GM19455 (cell line): ENCODE measurements at regions not wholly inside any gene's neighbourhood (a gene's known extent, or its start where the extent isn't known, plus 50 kb on each side); places are given as distances from the start of the nearest gene placed in this dataset.

Source experiments
- ATAC-seq: cut with Tn5 transposase; IDR thresholded peaks from one replicate; pipeline ENCODE4 v1.9.1; 2021; ENCODE audit not compliant: unreplicated experiment

DNA sequence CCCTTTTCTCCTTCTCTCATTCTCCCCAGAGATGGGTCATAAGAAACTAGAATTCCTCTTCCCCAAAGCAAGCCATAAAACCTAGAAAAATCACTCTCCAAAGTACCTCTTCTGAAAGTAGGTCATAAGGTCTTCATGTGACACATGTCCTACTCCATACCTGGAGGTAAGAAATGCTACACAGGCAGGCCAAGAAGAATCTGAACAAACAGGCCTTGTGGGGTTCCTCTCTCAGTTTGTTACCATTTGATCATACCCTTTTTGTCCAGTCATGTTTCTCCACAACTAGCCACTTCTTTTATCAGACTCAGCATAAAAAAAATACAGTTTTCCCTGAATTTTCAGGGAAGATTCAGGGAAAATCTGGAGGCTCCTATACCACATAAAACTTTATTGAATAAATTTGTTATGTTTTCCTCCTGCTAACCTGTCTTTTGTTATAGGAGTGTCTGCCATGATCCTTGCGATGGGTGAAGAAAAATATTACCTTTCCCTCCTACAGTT lies 134.4 kb upstream of the LMO4 start:
- no peak for ATAC-seq

DNA sequence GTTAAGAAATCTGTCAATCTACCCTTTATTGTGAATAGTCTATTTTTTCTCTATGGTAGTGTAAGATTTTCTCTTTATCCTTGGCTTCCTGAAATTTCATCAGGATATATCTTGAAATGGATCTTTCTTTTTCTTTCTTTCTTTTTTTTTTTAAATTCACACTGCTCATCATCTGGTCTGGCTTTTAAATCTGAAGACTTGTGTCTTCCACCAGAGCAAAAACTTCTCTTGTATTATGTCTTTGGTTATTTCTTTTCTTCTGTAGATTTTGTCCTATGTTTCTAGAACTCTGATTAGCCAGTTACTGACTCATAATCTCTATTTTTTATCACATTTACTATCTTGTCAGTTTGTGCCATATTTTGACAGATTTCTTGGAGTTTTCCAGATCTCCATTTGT lies 133.8 kb upstream of the LMO4 start:
- ATAC-seq = no peak

DNA sequence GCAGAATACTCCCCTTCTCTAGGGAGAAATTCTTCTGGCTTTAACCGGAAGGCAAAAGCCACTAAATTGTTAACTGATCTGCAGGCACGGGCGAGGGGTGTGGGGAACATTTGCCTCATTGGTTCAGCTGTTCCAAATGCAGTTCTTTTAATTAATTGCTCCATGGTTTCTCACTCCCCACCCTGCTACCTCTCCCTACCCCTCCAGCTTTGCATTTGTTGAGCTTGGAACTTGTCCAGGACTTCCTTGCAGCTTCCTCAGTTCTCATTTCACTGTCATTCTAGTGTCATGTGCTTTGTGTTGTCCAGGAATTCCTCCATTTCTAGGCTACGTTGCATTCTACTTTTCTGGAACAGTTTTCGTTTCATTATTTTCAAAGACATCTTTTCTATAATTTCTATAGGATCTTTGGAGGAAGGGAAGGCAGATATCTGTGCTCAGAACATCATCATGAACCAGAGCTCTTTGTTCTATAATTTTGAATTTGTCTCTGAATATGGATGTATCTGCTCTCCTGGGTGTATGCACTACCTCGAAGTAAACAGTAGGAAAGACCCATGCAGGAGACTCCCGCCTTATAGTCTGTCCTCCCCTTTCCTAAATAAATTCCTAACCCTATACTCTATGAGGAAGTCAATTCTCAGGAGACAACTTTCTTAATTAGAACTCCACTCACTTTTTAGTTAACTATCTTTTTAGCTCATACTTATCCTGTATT lies 132.4 kb upstream of the LMO4 start:
- no peak for ATAC-seq

DNA sequence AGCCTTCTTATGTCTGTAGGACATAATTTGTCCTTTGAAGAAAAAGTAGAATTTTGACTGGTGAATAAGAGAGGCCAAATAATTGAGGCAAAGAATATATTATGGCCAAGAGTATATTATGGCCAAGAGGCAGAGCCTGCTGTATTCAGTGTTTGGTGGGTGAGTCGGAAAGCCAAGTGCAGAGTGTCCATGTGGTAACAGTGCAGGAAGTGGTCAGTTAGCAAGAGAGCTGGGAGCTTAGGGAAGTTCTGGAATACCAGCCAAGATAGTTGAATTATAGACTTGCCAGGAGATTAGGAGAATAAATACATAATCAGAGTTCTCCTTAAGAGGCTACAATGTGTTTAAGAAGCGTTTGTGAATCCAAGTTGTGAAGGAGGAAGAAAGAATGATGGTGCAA lies 131.5 kb upstream of the LMO4 start:
- no peak for ATAC-seq

DNA sequence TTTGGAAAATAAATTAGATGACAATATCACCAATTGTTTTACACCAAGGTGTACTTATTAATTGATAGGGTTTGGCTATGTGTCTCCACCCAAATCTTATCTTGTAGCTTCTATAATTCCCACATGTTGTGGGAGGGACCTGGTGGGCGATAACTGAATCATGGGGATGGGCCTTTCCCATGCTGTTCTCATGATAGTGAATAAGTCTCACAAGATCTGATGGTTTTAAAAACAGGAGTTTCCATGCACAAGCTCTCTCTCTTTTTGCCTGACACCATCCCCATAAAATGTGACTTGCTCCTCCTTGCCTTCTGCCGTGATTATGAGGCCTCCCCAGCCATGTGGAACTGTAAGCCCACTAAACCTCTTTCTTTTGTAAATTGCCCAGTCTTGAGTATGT lies 131.0 kb upstream of the LMO4 start:
- ATAC-seq = no peak

DNA sequence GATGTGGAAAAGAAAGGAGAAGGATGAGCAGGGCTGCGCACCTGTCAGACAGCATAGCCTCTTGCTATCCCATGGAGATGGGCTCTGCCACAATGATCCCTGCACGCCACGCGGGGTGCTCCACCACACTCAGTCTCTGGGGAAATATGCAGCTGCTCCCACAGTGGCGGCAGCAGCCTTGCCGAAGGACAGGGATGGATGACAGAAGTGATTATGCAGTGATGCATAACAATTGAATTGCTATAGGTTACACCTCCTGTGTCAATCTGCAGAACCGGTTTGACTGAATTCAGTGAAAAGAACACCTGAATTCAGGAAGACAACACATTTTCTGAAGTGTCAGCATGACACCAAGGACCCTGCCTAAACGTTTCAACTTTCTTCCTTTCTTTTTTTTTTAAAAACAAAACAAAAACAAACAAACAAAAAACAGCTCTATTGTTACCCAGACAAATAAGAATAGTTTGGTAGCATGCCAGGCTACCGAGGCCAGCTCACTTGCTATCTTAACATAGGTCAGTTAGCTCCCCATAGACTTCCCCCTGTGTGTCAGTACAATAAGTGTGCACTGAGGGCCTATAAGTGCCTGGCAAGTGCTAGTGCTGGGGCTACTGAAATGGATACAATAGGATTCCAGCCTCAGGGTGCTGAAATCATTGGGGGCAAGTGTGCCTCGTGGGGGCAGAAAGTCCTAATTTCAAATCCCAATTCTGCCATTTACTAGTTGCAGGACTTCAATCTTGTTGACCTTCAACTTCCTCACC lies 127.6 kb upstream of the LMO4 start:
- ATAC-seq = no peak

DNA sequence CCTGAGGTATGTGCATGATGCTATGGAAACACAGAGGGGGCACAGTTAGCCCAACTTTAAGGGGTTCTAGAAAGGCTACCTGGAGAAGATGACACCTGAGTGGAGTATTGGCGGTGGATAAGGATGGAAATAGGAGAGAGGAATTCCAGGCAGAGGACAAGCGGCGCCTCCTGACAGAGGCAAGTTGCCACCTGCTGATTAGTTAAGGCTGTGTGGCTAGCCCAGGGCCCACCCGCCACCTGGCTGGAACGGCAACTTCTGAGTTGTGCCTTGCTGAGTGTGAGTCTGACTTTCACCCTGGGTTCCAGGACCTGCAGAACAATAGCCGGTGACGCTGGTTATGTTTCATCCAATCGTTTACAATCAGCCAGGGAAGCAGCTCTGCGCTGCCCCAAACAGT lies 126.9 kb upstream of the LMO4 start:
- ATAC-seq = no peak

DNA sequence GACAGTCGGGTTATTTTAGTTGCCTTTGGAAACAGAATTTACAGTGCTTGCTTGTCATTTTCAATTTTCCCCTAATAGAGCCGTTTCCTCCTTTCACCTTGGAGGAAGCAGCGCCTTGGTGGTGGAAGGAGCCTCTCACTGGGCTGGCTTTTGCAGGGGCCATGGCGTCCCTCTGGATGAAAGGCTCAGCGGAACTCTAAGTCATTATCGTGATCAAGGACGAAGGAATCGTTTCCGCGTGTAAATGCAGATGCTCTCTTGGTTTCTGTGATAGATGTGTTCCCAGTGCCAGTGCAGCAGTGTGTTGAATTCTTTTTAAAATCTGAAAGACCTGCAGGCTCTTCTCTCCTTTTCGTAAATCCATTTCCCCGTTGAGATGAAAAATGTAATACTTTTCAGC lies 126.2 kb upstream of the LMO4 start:
- no peak for ATAC-seq

DNA sequence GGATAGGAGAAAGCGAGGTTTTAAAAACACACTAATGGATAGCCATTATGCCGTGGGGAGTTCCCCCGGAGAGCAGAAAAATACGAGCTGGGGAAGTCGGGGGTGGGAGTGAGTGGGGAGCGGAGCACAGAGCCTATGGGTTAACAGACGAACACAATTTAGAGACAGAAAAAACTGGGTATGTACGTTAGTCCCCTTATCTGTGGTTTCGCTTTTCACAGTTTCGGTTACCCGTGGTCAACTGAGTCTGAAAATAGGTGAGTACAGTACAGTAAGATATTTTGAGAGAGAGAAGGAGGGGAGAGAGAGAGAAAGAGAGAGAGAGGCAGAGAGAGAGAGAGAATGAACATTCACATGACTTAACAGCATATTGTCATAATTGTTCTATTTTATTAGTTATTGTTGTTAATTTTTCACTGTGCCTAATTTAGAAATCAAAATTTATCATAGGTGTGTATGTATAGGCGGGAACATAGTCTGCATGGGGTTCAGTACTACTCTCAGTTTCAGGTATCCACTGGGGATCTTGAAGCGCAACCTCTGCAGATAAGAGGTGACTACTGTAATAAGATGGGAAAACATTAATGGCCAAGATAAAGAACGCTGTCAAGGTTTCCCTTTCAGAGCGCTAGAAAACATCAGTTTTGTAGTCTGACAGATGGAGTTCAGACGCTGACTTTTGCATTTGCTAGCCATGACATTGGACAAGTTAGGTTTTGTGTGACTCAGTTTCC lies 125.6 kb upstream of the LMO4 start:
- peak; percentile 95 for ATAC-seq

DNA sequence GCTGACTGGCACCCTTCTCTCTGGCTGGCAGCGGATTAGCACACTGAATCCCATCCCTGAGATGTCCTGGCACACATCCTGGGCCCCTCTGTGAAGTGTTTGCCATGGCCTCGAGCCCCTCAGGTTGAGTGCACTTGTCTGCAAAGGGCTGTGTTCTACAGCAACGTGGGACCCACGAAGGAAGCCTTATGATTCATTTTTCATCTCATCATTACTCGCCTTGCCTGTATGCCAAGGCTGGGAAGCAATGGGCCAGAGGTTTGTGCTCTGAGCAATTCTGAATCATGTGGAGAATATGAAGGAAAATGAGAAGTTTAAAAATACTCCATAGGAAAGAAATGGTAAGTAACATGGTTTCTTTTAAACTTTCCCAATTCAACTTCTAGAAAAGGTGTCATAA lies 124.8 kb upstream of the LMO4 start:
- ATAC-seq = no peak

DNA sequence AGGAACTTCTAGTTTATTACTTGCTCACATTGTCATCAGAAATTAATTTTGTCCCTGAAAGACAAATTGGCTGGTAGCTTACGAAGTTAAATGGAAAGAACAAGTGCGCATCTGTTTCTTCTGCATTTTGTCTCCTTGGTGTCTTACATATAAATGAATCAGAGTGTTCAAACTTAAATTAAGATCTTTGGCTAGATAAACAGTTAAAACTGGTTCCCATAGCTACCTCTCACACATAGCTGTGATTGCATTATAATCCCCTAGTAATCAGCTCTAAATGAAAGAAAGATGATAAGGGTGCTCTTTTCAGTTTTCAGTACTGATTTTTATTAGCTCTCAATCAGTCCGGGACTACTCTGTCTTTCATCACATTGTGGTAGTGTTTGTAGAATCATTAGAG lies 124.2 kb upstream of the LMO4 start:
- no peak for ATAC-seq

DNA sequence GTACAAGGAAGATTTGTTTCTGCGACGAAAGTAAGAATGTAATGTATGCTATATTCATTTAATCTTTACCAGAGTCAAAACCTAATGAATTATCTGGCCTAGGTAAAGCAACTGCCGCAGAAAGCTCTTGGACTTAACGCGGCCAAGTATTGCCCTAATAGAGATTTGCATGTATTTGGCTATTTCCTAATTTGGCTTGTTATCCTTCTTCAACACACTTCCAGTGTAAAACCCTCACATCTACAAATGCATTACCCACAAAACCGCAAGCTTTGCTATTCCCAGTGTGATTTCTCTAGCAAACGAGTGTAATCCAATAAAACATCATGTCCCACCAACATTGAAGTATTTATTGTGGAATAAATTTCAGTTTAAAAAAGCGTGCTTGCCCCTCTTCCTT lies 123.8 kb upstream of the LMO4 start:
- ATAC-seq = no peak

DNA sequence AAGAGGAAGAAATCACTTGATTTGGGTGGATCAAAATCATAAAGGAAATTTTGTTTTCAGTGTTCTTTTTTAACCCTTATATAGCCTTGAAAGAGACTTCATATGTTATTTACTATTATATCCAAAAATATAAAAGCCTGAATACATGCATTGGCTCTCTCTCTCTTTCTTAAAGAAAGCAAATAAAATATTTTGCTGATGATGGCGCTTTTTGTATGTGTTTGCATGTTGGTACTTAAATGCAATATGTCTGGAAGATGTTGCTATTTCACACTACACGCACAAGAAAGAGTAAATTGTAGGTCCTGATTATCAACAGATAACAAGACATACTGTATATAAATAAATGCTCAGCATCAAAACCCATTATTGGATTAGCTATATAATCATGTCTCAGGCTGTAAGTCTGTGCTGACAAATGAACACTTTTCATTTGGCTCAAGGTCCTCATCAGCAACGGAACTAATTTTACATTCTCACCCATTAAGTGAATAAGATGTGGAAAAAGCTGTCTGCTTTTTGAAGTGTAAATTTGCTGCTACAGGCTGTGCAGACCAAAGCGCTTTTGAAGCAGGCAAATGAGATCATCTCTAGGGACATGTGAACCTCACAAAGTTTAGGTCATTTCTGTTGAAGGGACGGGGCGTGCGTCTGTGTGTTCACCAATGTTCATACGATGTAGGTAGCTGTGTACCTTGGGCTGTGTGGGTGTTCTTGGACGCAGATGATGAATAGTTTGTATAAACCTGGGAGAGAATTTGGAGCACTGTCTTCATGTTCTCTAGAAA lies 122.4 kb upstream of the LMO4 start:
- no peak for ATAC-seq

DNA sequence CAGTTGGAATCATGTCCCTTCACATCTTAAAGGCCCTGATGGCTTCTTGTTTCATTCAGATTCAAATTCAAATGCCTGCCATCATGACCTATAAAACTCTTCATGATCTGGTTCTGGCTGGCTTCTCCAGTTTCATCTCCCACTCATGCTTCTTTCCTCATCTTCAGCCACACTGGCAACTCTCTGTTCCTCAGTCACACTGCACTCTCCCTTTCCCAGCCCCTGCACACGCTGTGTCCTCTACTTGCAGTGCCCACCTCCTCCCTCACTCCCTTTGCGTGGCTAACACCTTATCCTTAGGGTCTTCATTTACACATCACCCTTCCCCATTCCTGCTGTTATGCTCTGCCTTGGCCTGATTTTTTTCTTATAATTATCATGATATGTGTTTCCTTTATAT lies 120.6 kb upstream of the LMO4 start:
- ATAC-seq = no peak

DNA sequence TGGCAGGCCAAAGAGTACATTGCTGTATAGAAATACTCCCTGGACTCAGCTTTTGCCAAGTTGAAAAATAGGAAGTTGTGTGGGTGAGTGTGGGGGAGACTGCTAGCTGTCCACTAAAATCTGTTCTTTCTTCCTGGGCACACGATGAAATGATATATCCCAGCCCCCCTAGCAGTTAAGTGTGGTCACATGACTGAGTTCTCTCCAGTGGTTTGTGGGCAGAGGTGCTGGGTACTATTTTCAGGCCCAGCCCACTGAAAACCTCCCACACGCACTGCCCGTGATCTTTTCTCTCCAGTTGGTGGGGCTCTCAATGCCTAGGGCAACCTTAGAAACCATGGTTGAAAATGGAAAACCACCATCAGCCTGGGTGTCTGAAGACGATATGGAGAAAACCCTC lies 119.7 kb upstream of the LMO4 start:
- ATAC-seq = no peak

DNA sequence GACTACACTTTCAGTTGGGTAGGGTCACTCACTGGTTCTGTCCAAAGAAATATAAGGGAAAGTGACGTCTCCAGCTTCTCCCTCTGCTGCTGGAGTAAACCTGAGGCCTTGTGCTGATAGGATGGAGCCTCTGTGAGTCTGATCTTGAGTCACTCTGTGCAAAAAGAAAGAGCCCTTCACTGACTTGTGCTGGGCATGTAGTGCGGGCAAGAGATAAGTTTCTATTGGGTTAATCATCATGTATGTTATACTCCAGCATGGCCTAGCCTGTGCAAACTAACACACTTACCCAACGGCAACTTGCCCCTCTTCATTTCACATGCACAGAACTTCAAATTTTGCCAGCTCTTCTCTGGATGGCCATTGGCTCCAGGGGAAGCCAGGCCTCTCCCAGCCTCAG lies 118.5 kb upstream of the LMO4 start:
- no peak for ATAC-seq

DNA sequence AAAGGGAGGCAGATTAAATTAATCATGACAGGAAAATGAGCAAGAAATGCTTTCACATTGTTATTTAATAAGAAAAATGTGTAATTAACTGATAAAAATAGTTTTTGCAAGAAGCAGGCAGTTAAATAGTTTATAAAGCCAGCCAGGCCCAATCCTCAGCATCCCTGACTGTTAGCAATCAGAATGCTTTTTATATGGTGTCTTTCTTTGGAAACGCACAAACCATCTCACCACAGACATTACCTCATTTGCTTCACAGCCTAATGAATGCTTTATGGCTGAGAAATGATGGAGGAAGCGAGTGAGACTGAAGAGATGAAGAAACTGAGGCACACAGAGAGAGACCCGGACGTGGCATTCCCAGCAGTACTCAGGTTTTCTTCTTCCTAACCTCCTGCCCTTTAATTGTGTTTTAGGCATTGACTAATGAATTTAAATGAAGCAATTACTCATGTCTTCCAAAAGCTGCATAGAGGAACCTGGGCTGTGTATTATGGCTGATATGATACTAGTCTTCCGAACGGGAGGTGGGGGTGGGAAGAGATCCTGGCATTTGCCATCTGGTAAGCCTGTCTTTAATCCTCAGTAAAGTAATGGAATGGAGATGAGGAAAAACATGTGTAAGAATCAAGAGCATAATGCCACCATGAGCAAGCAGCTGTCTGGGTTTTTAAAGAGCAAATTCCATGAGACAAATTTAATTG lies 116.1 kb upstream of the LMO4 start:
- ATAC-seq = no peak

DNA sequence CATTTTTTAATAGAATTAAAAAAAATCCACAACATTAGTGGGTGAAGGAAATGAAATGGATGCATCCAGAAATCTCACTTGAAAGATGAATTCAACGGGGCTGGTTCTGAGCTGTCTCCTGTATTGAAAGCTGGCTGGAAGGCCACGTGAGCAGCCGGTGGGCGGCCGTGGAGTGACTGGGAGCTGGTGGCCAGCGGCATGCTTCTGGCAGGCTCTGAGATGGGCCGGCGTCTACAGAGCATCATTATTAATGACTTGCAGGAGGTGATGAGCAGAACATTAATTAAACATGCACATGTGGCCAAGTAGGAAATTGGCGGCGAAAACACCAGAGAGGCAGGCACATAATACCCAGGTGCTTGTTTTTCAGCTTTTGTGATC lies 115.6 kb upstream of the LMO4 start:
- ATAC-seq = no peak

DNA sequence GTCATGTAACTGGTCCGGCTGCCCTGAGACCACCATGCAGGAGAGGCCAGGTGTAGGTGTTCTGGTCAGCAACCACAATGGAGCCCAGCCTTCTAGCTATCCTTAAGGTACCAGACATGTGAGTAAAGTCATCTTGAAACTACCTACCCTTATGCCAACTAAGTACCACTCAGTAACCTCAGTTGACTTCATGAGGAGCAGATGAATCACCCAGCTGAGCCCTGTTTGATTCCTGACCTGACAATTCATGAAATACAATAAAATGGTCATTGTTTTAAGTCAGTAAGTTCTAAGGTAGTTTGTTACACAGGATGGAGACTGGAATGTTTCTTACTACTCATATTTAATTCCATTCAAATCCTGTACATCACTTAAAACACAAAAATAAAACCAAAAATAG lies 113.1 kb upstream of the LMO4 start:
- ATAC-seq = no peak

DNA sequence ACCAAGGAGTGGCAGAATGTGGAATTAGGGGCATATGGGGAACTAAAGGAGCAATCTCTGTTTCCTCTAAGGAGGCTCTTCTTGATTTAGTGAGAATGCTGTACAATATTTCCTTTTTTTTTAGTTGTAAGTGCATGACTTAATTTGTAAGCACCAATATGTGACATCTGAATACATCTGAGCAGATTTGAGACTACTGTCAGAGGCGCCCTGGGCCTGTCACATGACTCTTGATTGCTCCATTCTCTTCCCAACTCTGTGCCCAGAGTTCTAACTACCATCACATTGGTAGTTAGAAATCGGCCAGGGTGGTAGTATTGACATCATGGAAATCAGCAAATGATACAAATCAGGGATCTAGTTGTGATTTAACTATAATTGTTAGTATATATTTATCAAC lies 110.1 kb upstream of the LMO4 start:
- ATAC-seq = no peak

DNA sequence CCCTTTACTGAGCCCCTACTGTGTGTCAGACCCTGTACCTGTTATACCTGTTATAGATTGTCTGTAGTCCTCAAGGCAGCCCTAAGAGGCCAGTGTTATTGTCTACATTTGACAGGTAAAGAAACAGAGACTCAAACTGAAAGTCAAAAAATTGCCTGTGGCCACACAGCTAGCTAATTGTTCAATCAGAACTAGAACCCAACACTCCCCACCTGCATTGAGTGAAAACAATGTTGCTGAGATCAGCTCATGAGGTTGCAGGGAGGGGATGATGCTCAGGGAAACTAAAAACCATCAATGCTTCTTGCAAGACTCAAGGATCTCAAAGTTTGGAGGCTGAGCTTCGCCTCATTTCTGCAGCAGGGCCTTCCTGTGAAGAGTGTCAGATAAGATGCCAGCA lies 109.5 kb upstream of the LMO4 start:
- no peak for ATAC-seq
